GM12878 (cell line): ENCODE measurements at regions not wholly inside any gene's neighbourhood (a gene's known extent, or its start where the extent isn't known, plus 50 kb on each side); places are given as distances from the start of the nearest gene placed in this dataset.
A peak's percentile ranks its signal among the peaks of the same experiment; 100 is the strongest.

Source experiments
- ATAC-seq: fragments of 200-7000 bp; cut with Tn5 transposase; 3 replicates; pipeline ENCODE4 v1.9.1; 2020; ENCODE audit warnings: mild to moderate bottlenecking, moderate library complexity
- BruUV-seq: library from RNA; stranded (reverse); fragments of 400-500 nt; replicated peaks from 2 replicates; lab custom pipeline; 2021; lab: Mats Ljungman, UMichigan
- CTCF ChIA-PET: fragments of 300-600 bp; sonication (Branson Sonifier 250); formaldehyde crosslinking; extraction: SDS; loops from one replicate; lab custom pipeline; 2021; ENCODE audit warnings: inconsistent platforms; lab: Yijun Ruan, JAX
- POLR2A ChIA-PET: fragments of 350-600 bp; formaldehyde crosslinking; extraction: SDS; loops from one replicate; lab custom pipeline; 2021; ENCODE audit warnings: inconsistent platforms; lab: Charles Lee
- RAD21 ChIA-PET: fragments of 300-600 bp; sonication (Branson Sonifier 250); formaldehyde crosslinking; loops from one replicate; lab custom pipeline; 2023; ENCODE audit warnings: antibody characterized with exemption; ENCODE audit not compliant: unreplicated experiment; lab: Charles Lee
- SMC1A ChIA-PET: fragments of 300-600 bp; sonication (Branson Sonifier 250); formaldehyde crosslinking; loops from one replicate; lab custom pipeline; 2023; ENCODE audit not compliant: unreplicated experiment, uncharacterized antibody; lab: Charles Lee
- DNase-seq: peaks from one replicate; pipeline ENCODE4 v3.0.0-alpha.2; 2011; ENCODE audit warnings: low read depth, low spot score
- FAIRE-seq: peaks from 3 replicates; lab custom pipeline; 2011; peaks lifted over from hg19 to GRCh38; lab: Jason Lieb, UNC
- H2AFZ ChIP-seq: 2 replicates; pipeline ENCODE4 v1.6.0; 2011; ENCODE audit warnings: low read depth, low read length, control low read depth; ENCODE audit not compliant: control insufficient read depth
- H3K27ac ChIP-seq: 2 replicates; pipeline ENCODE4 v1.5.1; 2011; ENCODE audit warnings: control low read depth; ENCODE audit not compliant: control insufficient read depth, insufficient read depth
- H3K27me3 ChIP-seq, 2 experiments: replicated peaks in 1 of 2; 2 replicates each; pipeline versions ENCODE4 v1.6.0 to v1.6.1; 2011; ENCODE audit warnings: low read length in 1 of 2; ENCODE audit not compliant: control insufficient read depth in 2 of 2, insufficient read depth in 2 of 2
- H3K36me3 ChIP-seq, 2 experiments: 2 replicates each; pipeline ENCODE4 v1.5.1; 2011; ENCODE audit warnings: low read length in 1 of 2; ENCODE audit not compliant: control insufficient read depth in 2 of 2, insufficient read depth in 2 of 2
- H3K4me1 ChIP-seq: 2 replicates; pipeline ENCODE4 v1.6.1; 2011; ENCODE audit warnings: mild to moderate bottlenecking, low read length, moderate library complexity, mixed read lengths; ENCODE audit not compliant: control insufficient read depth, insufficient read depth
- H3K4me2 ChIP-seq: 2 replicates; pipeline ENCODE4 v1.6.0; 2011; ENCODE audit warnings: control low read depth; ENCODE audit not compliant: control insufficient read depth, insufficient read depth
- H3K4me3 ChIP-seq: fragments of 200-600 bp; sonication (generic); 2 replicates; pipeline ENCODE4 v1.5.1; 2016
- H3K79me2 ChIP-seq: 2 replicates; pipeline ENCODE4 v1.6.0; 2011; ENCODE audit warnings: low read length; ENCODE audit not compliant: control insufficient read depth, insufficient read depth
- H3K9ac ChIP-seq: 2 replicates; pipeline ENCODE4 v1.8.0; 2011; ENCODE audit warnings: low read length, control low read depth, mixed read lengths; ENCODE audit not compliant: control insufficient read depth, insufficient read depth
- H3K9me3 ChIP-seq: replicated peaks from 3 replicates; pipeline ENCODE4 v1.5.1; 2011; ENCODE audit warnings: mild to moderate bottlenecking, low read length; ENCODE audit not compliant: control insufficient read depth, insufficient read depth
- H4K20me1 ChIP-seq: 2 replicates; pipeline ENCODE4 v1.6.0; 2011; ENCODE audit not compliant: control insufficient read depth, insufficient read depth
- EP300 ChIP-seq, 2 experiments: fragments of 150-350 bp in 1 of 2; IDR thresholded peaks; 2 replicates each; pipeline ENCODE4 v1.6.1; 2011 to 2012; ENCODE audit warnings: low read depth in 2 of 2, low read length in 2 of 2, borderline replicate concordance in 1 of 2, improper control_type of control experiment in 1 of 2, inconsistent platforms in 1 of 2; ENCODE audit not compliant: control insufficient read depth in 1 of 2
- RAD51 ChIP-seq: fragments of 450-650 bp; IDR thresholded peaks from 2 replicates; pipeline ENCODE4 v1.6.1; 2016; ENCODE audit warnings: moderate library complexity, mild to moderate bottlenecking, inconsistent platforms
- STAT3 ChIP-seq: IDR thresholded peaks from 2 replicates; pipeline ENCODE4 v1.6.1; 2011; ENCODE audit warnings: low read depth, low read length, improper control_type of control experiment
- WGBS: methylation state at CpG from one replicate; pipeline ENCODE4 v1.1.6; 2016; ENCODE audit warnings: low lambda C conversion rate; ENCODE audit not compliant: insufficient replicate concordance, insufficient coverage; ENCODE audit errors: missing lambda C conversion rate; 5-methylcytosine and 5-hydroxymethylcytosine counted together
- in situ Hi-C: fragments of 300-500 bp; cut with MboI; formaldehyde crosslinking; loops from 9 replicates; pipeline ENCODE4 v1.14.3; 2018; ENCODE audit warnings: mixed read lengths
- intact Hi-C: fragments of 100-400 bp; cut with micrococcal nuclease; formaldehyde crosslinking; loops from one replicate; pipeline ENCODE4 v1.14.2; 2022; ENCODE audit not compliant: unreplicated experiment
- TF ChIP-seq, protein P1 (sequence below): fragments of 450-650 bp; IDR thresholded peaks from 2 replicates; pipeline ENCODE4 v1.6.1; 2014; ENCODE audit warnings: mild to moderate bottlenecking

DNA sequence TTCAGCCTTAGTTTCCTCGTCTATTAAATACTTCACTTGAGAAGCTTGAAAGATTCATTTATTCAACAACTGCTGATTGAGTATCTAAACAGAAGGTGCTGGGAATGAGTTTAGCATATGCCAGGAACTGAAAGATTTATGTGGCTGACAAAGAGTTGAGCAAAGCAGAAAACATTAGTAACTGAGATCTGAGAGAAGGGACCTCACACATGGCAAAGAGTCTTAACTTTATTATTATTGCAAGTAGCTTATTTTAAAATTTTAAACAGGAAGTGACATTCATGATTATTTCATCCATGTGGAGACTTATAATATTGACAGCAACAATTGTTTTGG is 133.6 kb downstream of the CASP12 start:
- H3K4me1 ChIP-seq, result no peaks in the 10 kb centered on the region
- SMC1A ChIA-PET, result no interaction called here

DNA sequence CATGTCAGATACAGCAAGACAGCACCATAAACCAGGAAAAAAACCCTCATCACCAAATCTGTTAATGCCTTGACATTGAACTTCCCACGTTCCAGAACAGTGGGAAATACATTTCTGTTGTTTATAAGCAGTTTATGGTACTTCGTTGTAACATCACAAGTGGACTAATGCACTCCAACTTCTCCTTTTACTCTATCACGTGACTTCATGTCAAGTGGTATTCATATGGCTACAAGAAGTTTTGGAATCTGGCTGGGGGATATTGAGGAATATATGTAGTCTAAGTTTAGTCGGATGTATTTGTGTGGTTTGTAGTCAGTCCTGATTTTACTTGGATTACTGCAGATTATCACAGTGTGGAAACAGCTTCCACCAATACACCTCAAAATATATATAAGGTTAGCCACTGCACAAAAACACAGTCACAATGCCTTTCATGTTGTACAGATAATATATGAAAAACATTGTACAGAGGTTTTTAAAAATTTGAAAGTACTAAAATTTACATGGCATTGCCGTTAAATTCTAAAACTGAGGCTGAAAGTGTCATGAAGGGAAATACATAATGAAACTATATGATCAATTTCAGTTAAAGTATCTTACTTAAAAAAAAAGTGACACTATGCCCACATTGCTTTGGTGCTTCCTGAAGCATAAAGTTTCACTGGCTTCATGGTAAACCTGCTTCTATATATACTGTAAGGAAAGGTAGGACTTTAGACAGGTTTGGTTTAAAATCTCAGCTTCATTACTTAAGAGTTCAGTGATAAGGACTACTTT is 134.1 kb downstream of the CASP12 start:
- Histone ChIP-seq H3K79me2 (no peaks in the 10 kb centered on the region), H3K27ac (no peak overlapping the region), H3K9me3 (no peaks in the 10 kb centered on the region), H3K4me2 (no peak overlapping the region), H3K9ac (no peak overlapping the region), H3K36me3 (no peaks in the 10 kb centered on the region), H3K4me1 (no peaks in the 10 kb centered on the region), H3K27me3 (no peaks in the 10 kb centered on the region), H2AFZ (no peak overlapping the region), H4K20me1 (no peaks in the 10 kb centered on the region), H3K4me3 (no peak overlapping the region)
- BruUV-seq, result no TSS peak
- intact Hi-C loops (no loop called here), in situ Hi-C loops (no loop called here)
- ATAC-seq (no peak), DNase-seq (no peak), FAIRE-seq (no peak)
- SMC1A ChIA-PET, result no interaction called here
- RAD21 ChIA-PET, result no interaction called here
- WGBS, result 1% methylated on average over 5 of the region's 5 CpGs
- POLR2A ChIA-PET, result no interaction called here
- CTCF ChIA-PET, result no interaction called here
- TF ChIP-seq, protein P1, sequence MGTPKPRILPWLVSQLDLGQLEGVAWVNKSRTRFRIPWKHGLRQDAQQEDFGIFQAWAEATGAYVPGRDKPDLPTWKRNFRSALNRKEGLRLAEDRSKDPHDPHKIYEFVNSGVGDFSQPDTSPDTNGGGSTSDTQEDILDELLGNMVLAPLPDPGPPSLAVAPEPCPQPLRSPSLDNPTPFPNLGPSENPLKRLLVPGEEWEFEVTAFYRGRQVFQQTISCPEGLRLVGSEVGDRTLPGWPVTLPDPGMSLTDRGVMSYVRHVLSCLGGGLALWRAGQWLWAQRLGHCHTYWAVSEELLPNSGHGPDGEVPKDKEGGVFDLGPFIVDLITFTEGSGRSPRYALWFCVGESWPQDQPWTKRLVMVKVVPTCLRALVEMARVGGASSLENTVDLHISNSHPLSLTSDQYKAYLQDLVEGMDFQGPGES, result no peak
- peak; percentile 60; the same call in 1 of the 2 replicates for TF ChIP-seq RAD51

More for the DNA sequence above, 133.6 kb downstream of the CASP12 start:
- Histone ChIP-seq H3K9me3 (no peaks in the 10 kb centered on the region), H2AFZ (no peak overlapping the region), H3K36me3 (no peaks in the 10 kb centered on the region), H3K4me2 (no peak overlapping the region), H3K9ac (no peak overlapping the region), H3K27me3 (no peaks in the 10 kb centered on the region), H3K27ac (no peak overlapping the region), H4K20me1 (no peaks in the 10 kb centered on the region), H3K79me2 (no peaks in the 10 kb centered on the region), H3K4me3 (no peak overlapping the region)
- ChIA-PET RAD21 (no interaction called here), POLR2A (no interaction called here), CTCF (no interaction called here)
- DNase-seq (no peak), FAIRE-seq (no peak), ATAC-seq (no peak)
- intact Hi-C loops, result no loop called here
- 6% methylated on average over 1 of the region's 1 CpG for WGBS
- BruUV-seq, result no TSS peak
- in situ Hi-C loops, result no loop called here
- TF ChIP-seq EP300 (IDR thresholded peaks at IDR 0.05; ENCODE audit: borderline replicate concordance in 1 of 2, control insufficient read depth in 1 of 2, low read depth in 2 of 2, low read length in 2 of 2) (no peak), STAT3 (no peak)
